ENCODE measurements at regions not wholly inside any gene's neighbourhood (a gene's known extent, or its start where the extent isn't known, plus 50 kb on each side); places are given as distances from the start of the nearest gene placed in this dataset.
A peak's percentile ranks its signal among the peaks of the same experiment; 100 is the strongest.

DNA sequence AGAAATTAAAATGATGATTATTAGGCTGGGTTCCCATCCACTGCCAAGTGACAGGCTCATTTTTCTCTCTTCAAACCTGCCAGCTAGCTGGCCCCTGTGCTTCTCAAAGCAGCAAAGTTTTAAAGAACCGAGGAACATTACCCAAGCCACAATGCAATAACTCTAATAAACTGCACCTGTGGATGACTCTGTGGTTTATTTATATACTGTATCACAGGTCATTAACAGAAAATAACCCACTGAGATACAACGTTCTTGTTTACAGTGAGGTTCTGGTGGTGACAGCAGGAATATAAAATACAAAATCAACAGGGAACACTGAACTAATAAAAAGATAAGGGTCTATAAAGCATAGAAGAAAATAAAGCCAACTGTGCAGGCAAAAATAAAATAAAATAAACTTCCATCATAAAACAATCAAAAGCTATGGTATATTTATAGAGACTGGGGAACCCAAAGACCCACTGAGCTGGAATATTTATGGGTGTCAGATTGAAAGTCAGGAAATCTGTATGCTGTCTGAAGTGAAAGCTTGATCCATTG is 472.9 kb downstream of the NOVA1 start:
- TF ChIP-seq, protein P1, sequence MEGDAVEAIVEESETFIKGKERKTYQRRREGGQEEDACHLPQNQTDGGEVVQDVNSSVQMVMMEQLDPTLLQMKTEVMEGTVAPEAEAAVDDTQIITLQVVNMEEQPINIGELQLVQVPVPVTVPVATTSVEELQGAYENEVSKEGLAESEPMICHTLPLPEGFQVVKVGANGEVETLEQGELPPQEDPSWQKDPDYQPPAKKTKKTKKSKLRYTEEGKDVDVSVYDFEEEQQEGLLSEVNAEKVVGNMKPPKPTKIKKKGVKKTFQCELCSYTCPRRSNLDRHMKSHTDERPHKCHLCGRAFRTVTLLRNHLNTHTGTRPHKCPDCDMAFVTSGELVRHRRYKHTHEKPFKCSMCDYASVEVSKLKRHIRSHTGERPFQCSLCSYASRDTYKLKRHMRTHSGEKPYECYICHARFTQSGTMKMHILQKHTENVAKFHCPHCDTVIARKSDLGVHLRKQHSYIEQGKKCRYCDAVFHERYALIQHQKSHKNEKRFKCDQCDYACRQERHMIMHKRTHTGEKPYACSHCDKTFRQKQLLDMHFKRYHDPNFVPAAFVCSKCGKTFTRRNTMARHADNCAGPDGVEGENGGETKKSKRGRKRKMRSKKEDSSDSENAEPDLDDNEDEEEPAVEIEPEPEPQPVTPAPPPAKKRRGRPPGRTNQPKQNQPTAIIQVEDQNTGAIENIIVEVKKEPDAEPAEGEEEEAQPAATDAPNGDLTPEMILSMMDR (conservative IDR thresholded peaks at IDR 0.05; ENCODE audit: low read depth, low read length), result no peak
- H3K4me3 ChIP-seq (ENCODE audit: low read depth, low read length), result no peak overlapping the region
- DNase-seq (ENCODE audit: low read depth), result no peak

GRCh38 chr14:26123459-26123858 is 474.4 kb downstream of the NOVA1 start:
- TF ChIP-seq, protein P1 (conservative IDR thresholded peaks at IDR 0.05; ENCODE audit: low read depth, low read length), result no peak
- no peak for DNase-seq (ENCODE audit: low read depth)
- H3K4me3 ChIP-seq (ENCODE audit: low read depth, low read length), result no peak overlapping the region

GRCh38 chr14:26121181-26121580 is 476.7 kb downstream of the NOVA1 start:
- no peak for DNase-seq (ENCODE audit: low read depth)
- TF ChIP-seq, protein P1 (conservative IDR thresholded peaks at IDR 0.05; ENCODE audit: low read depth, low read length), result no peak
- H3K4me3 ChIP-seq (ENCODE audit: low read depth, low read length), result no peak overlapping the region

DNA sequence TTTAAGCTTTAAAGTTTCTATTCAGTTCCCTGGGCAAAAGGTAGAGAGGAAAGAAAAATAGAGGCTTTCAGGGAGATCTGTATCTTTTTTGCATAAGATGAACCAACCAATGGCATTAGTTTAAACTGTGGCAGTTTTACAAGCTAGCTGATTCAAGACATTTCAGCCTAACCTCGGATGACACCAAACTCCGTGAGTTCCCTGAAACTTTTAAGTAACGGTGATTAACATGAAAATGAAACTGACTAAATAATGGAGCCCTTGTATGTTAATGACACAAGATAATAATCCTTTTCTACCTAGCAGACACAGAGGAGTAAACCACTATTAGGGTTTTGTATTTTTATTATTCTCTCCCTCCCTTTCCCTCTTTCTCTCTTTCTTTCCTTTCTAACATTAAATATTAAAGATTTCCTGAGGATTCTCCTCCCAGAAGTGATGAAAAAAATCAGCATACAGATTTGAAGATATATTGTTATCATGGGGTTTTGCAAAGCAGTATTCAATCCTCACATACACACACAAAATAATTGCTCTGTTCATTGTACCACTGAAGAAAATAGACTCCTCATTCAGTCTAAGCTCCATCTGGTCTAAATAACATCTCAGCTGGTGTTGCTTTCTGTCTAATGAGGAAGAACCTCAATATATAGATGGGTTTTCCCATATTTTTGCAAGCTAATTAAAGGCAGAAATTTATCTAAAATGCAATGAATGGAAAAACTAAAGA is 483.8 kb downstream of the NOVA1 start:
- TF ChIP-seq, protein P1 (conservative IDR thresholded peaks at IDR 0.05; ENCODE audit: low read depth, low read length), result no peak
- no peak for DNase-seq (ENCODE audit: low read depth)
- H3K4me3 ChIP-seq (ENCODE audit: low read depth, low read length), result no peak overlapping the region

DNA sequence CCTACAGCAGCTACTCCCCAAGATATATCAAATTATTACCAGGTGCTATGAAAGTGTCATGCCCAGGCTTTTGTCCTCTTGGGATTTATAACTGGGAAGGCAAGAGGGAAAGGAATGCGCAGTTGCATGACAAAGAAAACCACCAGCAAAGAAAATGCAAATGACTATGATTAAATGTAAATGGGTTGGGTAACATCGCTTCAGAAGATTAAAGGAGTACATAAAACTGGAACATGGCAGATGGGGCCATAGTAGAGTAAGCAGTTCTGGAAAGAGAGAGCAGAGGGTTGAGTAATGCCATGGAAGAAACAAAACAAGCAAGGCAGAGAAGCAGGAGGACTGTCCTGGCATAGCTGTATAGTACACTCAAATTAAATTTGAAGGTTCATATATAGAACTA is 493.1 kb downstream of the NOVA1 start:
- no peak overlapping the region for H3K4me3 ChIP-seq (ENCODE audit: low read depth, low read length)
- TF ChIP-seq, protein P1 (conservative IDR thresholded peaks at IDR 0.05; ENCODE audit: low read depth, low read length), result no peak
- DNase-seq (ENCODE audit: low read depth), result no peak

GRCh38 chr14:26097852-26098251 is 500.0 kb downstream of the NOVA1 start:
- TF ChIP-seq, protein P1 (conservative IDR thresholded peaks at IDR 0.05; ENCODE audit: low read depth, low read length), result no peak
- H3K4me3 ChIP-seq (ENCODE audit: low read depth, low read length), result no peak overlapping the region
- no peak for DNase-seq (ENCODE audit: low read depth)

DNA sequence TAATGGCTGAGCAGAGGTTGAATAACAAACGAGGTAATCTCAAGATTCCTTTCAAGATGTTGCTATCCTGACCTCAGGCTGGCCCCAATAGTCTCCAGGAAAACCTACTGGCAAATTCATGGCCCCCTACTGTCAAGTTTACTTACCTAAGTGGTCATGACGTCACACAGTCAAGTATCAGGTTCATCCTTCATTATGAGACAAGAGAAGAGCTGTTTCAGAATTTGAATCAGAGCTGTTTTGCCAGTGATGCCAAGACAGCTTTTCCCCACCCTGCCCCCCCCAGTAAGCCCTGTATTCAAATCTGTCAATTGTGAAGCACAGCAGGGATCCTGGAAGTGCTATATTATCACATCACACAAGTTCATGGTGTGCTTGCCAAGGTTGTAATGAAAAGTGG is 509.6 kb downstream of the NOVA1 start:
- TF ChIP-seq, protein P1 (conservative IDR thresholded peaks at IDR 0.05; ENCODE audit: low read depth, low read length), result no peak
- H3K4me3 ChIP-seq (ENCODE audit: low read depth, low read length), result no peak overlapping the region
- DNase-seq (ENCODE audit: low read depth), result peak; percentile 14

All from choroid plexus epithelial cell (primary cell).